Neuronal stem cell (in vitro differentiated cells): ENCODE measurements at regions not wholly inside any gene's neighbourhood (a gene's known extent, or its start where the extent isn't known, plus 50 kb on each side); places are given as distances from the start of the nearest gene placed in this dataset.

ENCODE experiments used
- DNase-seq: peaks from one replicate; pipeline ENCODE4 v3.0.0-alpha.2; 2013; ENCODE audit warnings: low spot score
- H2AFZ ChIP-seq: one replicate; pipeline ENCODE4 v1.6.1; 2013; ENCODE audit warnings: mild to moderate bottlenecking, low read length, inconsistent platforms
- H2AK5ac ChIP-seq: 2 replicates; pipeline ENCODE4 v1.6.1; 2013; ENCODE audit warnings: low read depth, mild to moderate bottlenecking, inconsistent platforms, low read length, moderate library complexity, mixed read lengths
- H2BK120ac ChIP-seq: 2 replicates; pipeline ENCODE4 v1.6.1; 2013; ENCODE audit warnings: low read depth, mild to moderate bottlenecking, inconsistent platforms, low read length, moderate library complexity, mixed read lengths
- H2BK12ac ChIP-seq: one replicate; pipeline ENCODE4 v1.6.1; 2013; ENCODE audit warnings: low read length, inconsistent platforms
- H2BK15ac ChIP-seq: 2 replicates; pipeline ENCODE4 v1.6.1; 2013; ENCODE audit warnings: mild to moderate bottlenecking, low read length, inconsistent platforms, mixed read lengths
- H2BK5ac ChIP-seq: one replicate; pipeline ENCODE4 v1.6.1; 2013; ENCODE audit warnings: inconsistent platforms, mild to moderate bottlenecking, low read length, moderate library complexity
- H3K14ac ChIP-seq: one replicate; pipeline ENCODE4 v1.6.1; 2013; ENCODE audit warnings: low read length, inconsistent platforms
- H3K18ac ChIP-seq: 2 replicates; pipeline ENCODE4 v1.6.1; 2013; ENCODE audit warnings: low read length, inconsistent platforms
- H3K23ac ChIP-seq: 2 replicates; pipeline ENCODE4 v1.6.1; 2013; ENCODE audit warnings: low read depth, mild to moderate bottlenecking, mixed read lengths, low read length, inconsistent platforms; ENCODE audit not compliant: poor library complexity
- H3K27ac ChIP-seq: replicated peaks from 3 replicates; pipeline ENCODE4 v1.5.1; 2013; ENCODE audit warnings: low read length, inconsistent platforms
- H3K27me3 ChIP-seq, 3 experiments: 2 replicates each; pipeline ENCODE4 v1.6.1; 2013; ENCODE audit warnings: low read length in 3 of 3, mild to moderate bottlenecking in 2 of 3, inconsistent platforms in 1 of 3, low read depth in 1 of 3, mixed read lengths in 1 of 3, moderate library complexity in 1 of 3; ENCODE audit not compliant: control insufficient read depth in 3 of 3, insufficient read depth in 3 of 3
- H3K36me3 ChIP-seq, 2 donors: replicated peaks in 1 of 2; 2 replicates each; pipeline ENCODE4 v1.6.1; 2013; ENCODE audit warnings: low read length in 2 of 2; ENCODE audit not compliant: control insufficient read depth in 2 of 2, insufficient read depth in 2 of 2
- H3K4ac ChIP-seq: 2 replicates; pipeline ENCODE4 v1.6.1; 2013; ENCODE audit warnings: inconsistent platforms, mild to moderate bottlenecking, low read length, moderate library complexity
- H3K4me1 ChIP-seq, 2 donors: 1 replicate in 1 of 2; 2 replicates in 1 of 2; pipeline ENCODE4 v1.6.1; 2013; ENCODE audit warnings: low read length in 2 of 2, low read depth in 1 of 2; ENCODE audit not compliant: control insufficient read depth in 2 of 2, insufficient read depth in 1 of 2
- H3K4me2 ChIP-seq: one replicate; pipeline ENCODE4 v1.6.1; 2013; ENCODE audit warnings: mild to moderate bottlenecking, low read length, inconsistent platforms; ENCODE audit not compliant: insufficient read depth, poor library complexity, severe bottlenecking
- H3K4me3 ChIP-seq, 2 donors: 2 replicates each; pipeline ENCODE4 v1.5.1; 2013; ENCODE audit warnings: low read length in 2 of 2, mild to moderate bottlenecking in 2 of 2, inconsistent platforms in 1 of 2, moderate library complexity in 1 of 2
- H3K79me1 ChIP-seq: one replicate; pipeline ENCODE4 v1.6.1; 2013; ENCODE audit warnings: low read depth, mild to moderate bottlenecking, inconsistent platforms, low read length, moderate library complexity
- H3K9ac ChIP-seq: one replicate; pipeline ENCODE4 v1.6.1; 2013; ENCODE audit warnings: mild to moderate bottlenecking, low read depth, low read length, inconsistent platforms; ENCODE audit not compliant: poor library complexity
- H3K9me3 ChIP-seq, 2 donors: replicated peaks in 1 of 2; 2 replicates each; pipeline versions ENCODE3 to v1.6.1; 2013; ENCODE audit warnings: low read length in 2 of 2, mild to moderate bottlenecking in 2 of 2, inconsistent platforms in 1 of 2, low read depth in 1 of 2, mixed read lengths in 1 of 2, moderate library complexity in 1 of 2; ENCODE audit not compliant: control insufficient read depth in 2 of 2, insufficient read depth in 1 of 2
- H4K8ac ChIP-seq: one replicate; pipeline ENCODE4 v1.6.1; 2013; ENCODE audit warnings: low read depth, mild to moderate bottlenecking, inconsistent platforms, low read length, moderate library complexity
- H4K91ac ChIP-seq: one replicate; pipeline ENCODE4 v1.6.1; 2013; ENCODE audit warnings: low read length, low read depth, mild to moderate bottlenecking, inconsistent platforms; ENCODE audit not compliant: poor library complexity
- WGBS, 2 donors: extraction: QIAGEN DNeasy Blood & Tissue Kit; methylation state at CpG; one replicate each; pipeline ENCODE4 v1.1.7; 2013; ENCODE audit warnings: missing lambda C conversion rate in 2 of 2, mixed read lengths in 1 of 2; ENCODE audit not compliant: insufficient read length in 2 of 2, insufficient replicate concordance in 1 of 2; ENCODE audit errors: extremely low coverage in 2 of 2; 5-methylcytosine and 5-hydroxymethylcytosine counted together

- no peak overlapping the region for H3K4ac ChIP-seq
- no CpG with 5 or more reads among the region's 11 CpGs for WGBS, 2 donors
- no peak overlapping the region for H3K18ac ChIP-seq
- H4K8ac ChIP-seq, result no peak overlapping the region
- peak overlapping the region; percentile 13 for H2AK5ac ChIP-seq
- H3K27me3 ChIP-seq, result peaks cover 0 to 13% (median 2%) of the 10 kb centered on the region in 3 experiments
- no peaks in the 10 kb centered on the region for H3K36me3 ChIP-seq
- peak overlapping the region; percentile 14 for H2BK12ac ChIP-seq
- H2BK15ac ChIP-seq, result peak overlapping the region; percentile 28
- no peak overlapping the region for H3K27ac ChIP-seq
- no peak overlapping the region for H3K4me2 ChIP-seq
- no peak overlapping the region for H2AFZ ChIP-seq
- H3K4me1 ChIP-seq, result peaks cover 0 to 7% of the 10 kb centered on the region in 2 donors
- H3K14ac ChIP-seq, result no peak overlapping the region
- DNase-seq, result no peak
- no peaks in the 10 kb centered on the region for H3K9me3 ChIP-seq
- H3K9ac ChIP-seq, result no peak overlapping the region
- H4K91ac ChIP-seq, result no peak overlapping the region
- H3K4me3 ChIP-seq, result no peak overlapping the region
- no peak overlapping the region for H2BK120ac ChIP-seq
- no peak overlapping the region for H3K23ac ChIP-seq
- H2BK5ac ChIP-seq, result no peak overlapping the region
- H3K79me1 ChIP-seq, result no peaks in the 10 kb centered on the region
Observed at GRCh38 chr1:36572906-36573305, 90.2 kb upstream of the CSF3R start.

GRCh38 chr1:36572142-36572715 lies 89.5 kb upstream of the CSF3R start:
- peak overlapping the region; percentile 28 for H2BK15ac ChIP-seq
- H3K79me1 ChIP-seq, result no peaks in the 10 kb centered on the region
- no peak overlapping the region for H3K4me2 ChIP-seq
- H2BK12ac ChIP-seq, result no peak overlapping the region
- H3K4me1 ChIP-seq, result peaks cover 0 to 9% of the 10 kb centered on the region in 2 donors
- H4K8ac ChIP-seq, result no peak overlapping the region
- no peak overlapping the region for H2BK5ac ChIP-seq
- H2BK120ac ChIP-seq, result no peak overlapping the region
- no peaks in the 10 kb centered on the region for H3K36me3 ChIP-seq
- H3K18ac ChIP-seq, result peak overlapping the region; percentile 23
- H3K23ac ChIP-seq, result no peak overlapping the region
- no peaks in the 10 kb centered on the region for H3K9me3 ChIP-seq
- peaks cover 0 to 13% (median 2%) of the 10 kb centered on the region in 3 experiments for H3K27me3 ChIP-seq
- no peak overlapping the region for H4K91ac ChIP-seq
- H2AFZ ChIP-seq, result no peak overlapping the region
- peak overlapping the region; percentile 13 for H2AK5ac ChIP-seq
- H3K27ac ChIP-seq, result no peak overlapping the region
- no CpG with 5 or more reads among the region's 15 CpGs for WGBS, 2 donors
- no peak overlapping the region for H3K9ac ChIP-seq
- no peak overlapping the region for H3K4me3 ChIP-seq
- H3K4ac ChIP-seq, result no peak overlapping the region
- H3K14ac ChIP-seq, result no peak overlapping the region
- DNase-seq, result no peak

DNA sequence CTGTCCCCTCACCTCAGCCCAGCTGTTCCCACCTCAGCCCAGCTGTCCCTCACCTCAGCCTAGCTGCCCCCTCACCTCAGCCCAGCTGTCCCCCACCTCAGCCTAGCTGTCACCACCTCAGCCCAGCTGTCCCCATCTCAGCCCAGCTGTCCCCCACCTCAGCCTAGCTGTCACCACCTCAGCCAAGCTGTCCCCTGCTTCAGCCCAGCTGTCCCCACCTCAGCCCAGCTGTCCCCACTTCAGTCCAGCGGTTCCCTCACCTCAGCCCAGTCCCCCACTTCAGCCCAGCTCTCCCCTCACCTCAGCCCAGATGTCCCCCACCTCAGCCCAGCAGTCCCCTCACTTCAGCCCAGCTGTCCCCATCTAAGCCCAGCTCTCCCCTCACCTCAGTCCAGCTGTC lies 88.4 kb upstream of the CSF3R start:
- no CpG with 5 or more reads among the region's 1 CpG for WGBS, 2 donors
- H3K27me3 ChIP-seq, result peaks cover 0 to 13% (median 2%) of the 10 kb centered on the region in 3 experiments

GRCh38 chr1:36570478-36571060 lies 87.9 kb upstream of the CSF3R start:
- Histone ChIP-seq H2AFZ (no peak overlapping the region), H3K14ac (no peak overlapping the region), H3K27ac (no peak overlapping the region), H3K23ac (peak overlapping the region; percentile 38), H2BK120ac (no peak overlapping the region), H3K18ac (peak overlapping the region; percentile 58), H2BK15ac (no peak overlapping the region), H2AK5ac (no peak overlapping the region), H3K4ac (no peak overlapping the region), H3K79me1 (no peaks in the 10 kb centered on the region), H3K27me3 (peaks cover 0 to 13% (median 2%) of the 10 kb centered on the region in 3 experiments), H4K8ac (no peak overlapping the region), H3K9me3 (no peaks in the 10 kb centered on the region), H3K4me1 (peaks cover 0 to 4% of the 10 kb centered on the region in 2 donors), H4K91ac (no peak overlapping the region), H3K9ac (no peak overlapping the region), H3K4me3 (no peak overlapping the region), H2BK12ac (no peak overlapping the region), H3K36me3 (no peaks in the 10 kb centered on the region), H3K4me2 (no peak overlapping the region), H2BK5ac (no peak overlapping the region)
- DNase-seq, result no peak
- WGBS, 2 donors, result no CpG with 5 or more reads among the region's 12 CpGs

More for the DNA sequence above, 88.4 kb upstream of the CSF3R start:
- Histone ChIP-seq H4K91ac (no peak overlapping the region), H2AK5ac (no peak overlapping the region), H3K4ac (no peak overlapping the region), H3K36me3 (no peaks in the 10 kb centered on the region), H3K14ac (peak overlapping the region; percentile 42), H3K27ac (no peak overlapping the region), H3K9ac (no peak overlapping the region), H3K9me3 (no peaks in the 10 kb centered on the region), H2BK5ac (no peak overlapping the region), H3K4me1 (peaks cover 0 to 6% of the 10 kb centered on the region in 2 donors), H3K23ac (peak overlapping the region; percentile 38), H3K4me3 (no peak overlapping the region), H2BK120ac (no peak overlapping the region), H2AFZ (no peak overlapping the region), H2BK12ac (no peak overlapping the region), H3K79me1 (no peaks in the 10 kb centered on the region), H2BK15ac (no peak overlapping the region), H3K4me2 (no peak overlapping the region), H4K8ac (no peak overlapping the region), H3K18ac (peak overlapping the region; percentile 58)
- no peak for DNase-seq
